NCI-H2029 treated with DMSO at 0.1 percent for 48 hours (cell line): ENCODE measurements at regions not wholly inside any gene's neighbourhood (a gene's known extent, or its start where the extent isn't known, plus 50 kb on each side); places are given as distances from the start of the nearest gene placed in this dataset.
"Not testable (repeated sequence)": the region's sequence is repeated elsewhere in the genome, so short reads cannot be mapped to it uniquely, and the experiment has no call there.

ENCODE experiments used
- DNase-seq: peaks from one replicate; lab custom pipeline; 2025; lab: John Stamatoyannopoulos, UW

- DNase-seq = no peak
These were observed 356.8 kb downstream of the RRAGC start for GRCh38 chr1:38502758-38503157.

GRCh38 chr1:38500891-38501290, 358.7 kb downstream of the RRAGC start:
- no peak for DNase-seq

GRCh38 chr1:38500352-38500751, 359.2 kb downstream of the RRAGC start:
- no peak for DNase-seq

- DNase-seq = no peak
These were observed 360.9 kb downstream of the RRAGC start for GRCh38 chr1:38498686-38499085.

- no peak for DNase-seq
These were observed 361.5 kb downstream of the RRAGC start for GRCh38 chr1:38497921-38498656.

- DNase-seq = not testable (repeated sequence)
These were observed 366.3 kb downstream of the RRAGC start for GRCh38 chr1:38493306-38493705.

- peak; percentile 41 for DNase-seq
These were observed 369.7 kb downstream of the RRAGC start for GRCh38 chr1:38489844-38490270.

GRCh38 chr1:38488162-38488898, 371.2 kb downstream of the RRAGC start:
- DNase-seq = no peak

- no peak for DNase-seq
These were observed 372.2 kb downstream of the RRAGC start for GRCh38 chr1:38487396-38487795.

- DNase-seq = no peak
These were observed 373.5 kb downstream of the RRAGC start for GRCh38 chr1:38486085-38486484.

GRCh38 chr1:38481871-38482826, 377.4 kb downstream of the RRAGC start:
- no peak for DNase-seq

- not testable (repeated sequence) for DNase-seq
These were observed 379.9 kb downstream of the RRAGC start for GRCh38 chr1:38479662-38480061.

- no peak for DNase-seq
These were observed 381.8 kb downstream of the RRAGC start for GRCh38 chr1:38477811-38478210.

- no peak for DNase-seq
These were observed 382.8 kb downstream of the RRAGC start for GRCh38 chr1:38476850-38477178.

- no peak for DNase-seq
These were observed 383.3 kb downstream of the RRAGC start for GRCh38 chr1:38476111-38476849.

GRCh38 chr1:38475624-38476005, 384.0 kb downstream of the RRAGC start:
- no peak for DNase-seq

- no peak for DNase-seq
These were observed 384.6 kb downstream of the RRAGC start for GRCh38 chr1:38474738-38475623.

- DNase-seq = no peak
These were observed 393.1 kb downstream of the RRAGC start for GRCh38 chr1:38466487-38466886.

GRCh38 chr1:38465460-38465859, 394.1 kb downstream of the RRAGC start:
- DNase-seq = no peak

- no peak for DNase-seq
These were observed 395.4 kb downstream of the RRAGC start for GRCh38 chr1:38464071-38464661.
